HG02981 (cell line): ENCODE measurements at regions not wholly inside any gene's neighbourhood (a gene's known extent, or its start where the extent isn't known, plus 50 kb on each side); places are given as distances from the start of the nearest gene placed in this dataset.
"Not testable (repeated sequence)": the region's sequence is repeated elsewhere in the genome, so short reads cannot be mapped to it uniquely, and the experiment has no call there.

Source experiments
- ATAC-seq: cut with Tn5 transposase; IDR thresholded peaks from one replicate; pipeline ENCODE4 v1.9.1; 2021; ENCODE audit warnings: mild to moderate bottlenecking, moderate library complexity; ENCODE audit not compliant: unreplicated experiment

DNA sequence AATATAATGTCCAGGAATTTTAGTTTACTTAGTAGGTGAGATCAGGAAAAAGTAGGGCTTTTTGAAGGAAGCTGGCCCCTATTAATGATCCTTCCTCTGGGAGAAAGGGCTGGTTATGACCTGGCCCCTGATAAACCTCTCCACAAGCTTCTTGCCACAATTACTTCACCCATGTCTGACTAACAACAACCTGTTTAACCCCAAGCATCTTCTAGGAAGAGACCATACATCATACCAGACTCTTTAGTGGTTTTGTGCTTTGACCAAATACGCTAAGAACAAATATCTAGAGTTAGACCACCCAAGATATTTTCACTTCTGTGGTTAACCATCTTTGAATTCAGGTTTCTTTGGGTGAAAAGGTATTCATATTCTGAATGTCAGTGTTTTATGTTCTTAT, 174.0 kb upstream of the SLC27A6 start:
- ATAC-seq, result no peak

DNA sequence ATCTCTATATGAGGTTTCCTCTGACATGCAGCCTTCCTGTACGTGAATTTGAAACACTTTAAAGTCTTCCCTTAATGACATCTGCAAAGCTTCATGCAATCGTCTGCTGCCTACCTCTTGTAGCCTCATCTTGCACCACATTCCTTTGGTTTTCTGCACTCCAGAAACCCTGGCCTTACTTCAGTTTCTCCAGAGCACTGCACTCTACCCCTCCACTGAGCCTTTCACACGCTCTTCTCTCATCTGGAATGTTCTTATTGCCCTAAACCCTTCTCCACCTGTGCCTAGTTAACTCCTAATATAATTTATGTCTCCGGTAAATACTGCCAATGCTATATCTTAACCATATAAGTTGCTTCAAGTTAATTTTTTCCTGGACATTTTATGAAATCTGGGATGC, 168.8 kb upstream of the SLC27A6 start:
- no peak for ATAC-seq

DNA sequence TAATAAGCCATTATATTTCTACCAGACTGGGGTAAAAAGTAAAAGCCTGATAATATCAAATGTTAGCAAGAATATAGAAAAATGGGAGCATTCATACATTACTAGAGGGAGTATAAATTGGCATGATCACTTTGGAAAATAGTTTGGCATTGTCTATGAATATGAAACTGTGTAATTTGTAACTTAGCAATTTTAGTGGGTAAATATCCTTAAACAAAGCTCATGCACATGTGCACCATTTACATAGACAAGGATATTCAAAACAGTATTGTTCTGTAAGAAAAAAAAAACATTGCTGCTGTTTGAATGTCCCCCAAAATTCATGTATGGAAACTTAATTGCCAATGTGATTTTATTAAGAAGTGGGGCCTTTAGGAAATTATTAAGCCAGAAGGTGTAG, 166.4 kb upstream of the SLC27A6 start:
- ATAC-seq, result no peak

DNA sequence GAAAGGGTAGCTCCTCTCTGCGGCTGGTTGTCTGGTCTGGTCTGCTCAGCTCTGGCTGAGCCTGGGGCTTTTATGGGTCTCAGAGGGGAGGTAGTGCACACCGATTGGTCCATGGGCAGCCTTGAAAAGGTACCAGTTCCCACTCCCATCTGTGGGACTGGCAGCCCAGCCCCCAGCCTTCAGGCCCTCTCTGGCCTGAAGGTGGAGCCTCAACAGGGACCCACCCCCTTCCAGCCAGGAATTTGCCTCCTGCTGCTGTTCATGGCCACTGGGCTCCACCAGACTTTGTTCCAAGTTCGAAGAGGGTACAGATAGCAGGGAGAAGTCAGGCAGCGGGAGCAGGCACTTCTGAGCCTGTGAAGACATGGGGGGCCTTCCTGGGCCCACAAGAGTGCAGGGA, 165.3 kb upstream of the SLC27A6 start:
- no peak for ATAC-seq

DNA sequence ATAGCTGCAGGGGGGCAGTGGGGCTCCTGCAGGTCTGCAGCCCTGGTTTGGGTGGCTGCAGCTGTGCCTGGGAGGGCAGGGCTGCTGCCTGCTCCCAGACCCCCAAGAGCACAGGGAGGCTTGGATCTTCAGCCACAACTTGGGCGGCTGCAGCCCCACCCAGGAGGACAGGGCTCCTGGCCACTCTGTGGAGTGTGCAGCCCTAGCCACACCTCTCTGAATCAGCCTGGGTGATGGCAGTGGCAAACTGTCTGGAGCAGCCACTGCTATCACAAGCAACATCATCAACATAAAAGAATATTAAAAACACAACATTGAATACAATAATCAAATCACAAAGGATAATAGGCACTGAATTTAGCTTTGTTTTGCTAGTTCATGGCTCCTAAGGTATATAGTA, 164.9 kb upstream of the SLC27A6 start:
- ATAC-seq, result no peak

DNA sequence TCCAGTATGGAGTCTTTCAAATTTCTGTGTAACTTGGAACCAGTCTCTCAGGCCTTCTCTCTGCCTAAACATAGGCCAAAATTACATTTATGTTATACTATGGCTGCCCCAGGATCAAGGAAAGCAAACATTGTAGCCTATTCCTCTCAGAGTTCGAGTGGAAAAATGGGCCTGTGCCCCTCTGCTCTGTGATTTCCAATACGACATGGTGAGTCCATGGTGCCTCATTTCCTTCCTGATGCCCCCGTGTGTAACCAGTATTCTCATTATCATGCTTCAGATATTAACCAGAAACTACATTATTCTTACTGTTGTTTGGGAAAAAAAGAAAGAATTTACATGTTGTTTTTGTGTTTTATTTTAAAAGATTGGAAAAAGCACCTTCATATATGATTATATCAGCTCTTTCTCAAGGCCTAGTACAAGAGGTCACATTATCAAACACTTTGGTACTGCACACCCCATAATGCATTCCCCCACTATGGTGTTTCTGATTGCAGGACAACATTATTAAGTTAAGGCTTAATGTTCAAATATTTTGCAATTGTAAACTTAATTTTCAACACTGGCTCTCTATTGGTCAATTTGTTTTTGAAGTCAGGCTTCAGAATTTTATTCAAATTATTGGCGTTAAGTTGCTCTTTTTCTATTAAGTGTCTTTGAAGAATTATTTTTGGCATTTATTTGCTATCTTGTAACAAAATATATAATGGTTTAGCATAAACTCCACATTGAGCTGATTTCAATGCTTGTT, 151.8 kb upstream of the SLC27A6 start:
- ATAC-seq, result no peak

DNA sequence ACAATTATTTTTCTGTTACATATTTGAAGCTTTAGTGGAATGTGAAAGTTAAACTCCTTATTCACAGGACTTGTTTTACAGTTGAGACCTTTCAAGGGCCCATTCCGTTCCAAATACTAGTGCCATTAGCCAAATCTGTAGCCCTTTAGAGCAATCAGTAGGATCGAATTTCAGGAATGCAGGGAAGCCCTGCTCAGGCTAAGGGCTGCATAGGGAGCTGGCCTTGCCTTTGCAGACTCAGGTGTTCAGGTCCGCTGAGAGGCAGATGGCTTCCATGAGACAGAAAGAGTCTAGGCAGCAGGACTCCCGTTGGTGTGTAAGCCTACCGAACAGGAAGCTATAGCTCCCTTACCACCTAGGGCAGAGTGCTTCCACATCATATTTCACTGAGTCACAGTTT, 150.1 kb upstream of the SLC27A6 start:
- ATAC-seq, result no peak

DNA sequence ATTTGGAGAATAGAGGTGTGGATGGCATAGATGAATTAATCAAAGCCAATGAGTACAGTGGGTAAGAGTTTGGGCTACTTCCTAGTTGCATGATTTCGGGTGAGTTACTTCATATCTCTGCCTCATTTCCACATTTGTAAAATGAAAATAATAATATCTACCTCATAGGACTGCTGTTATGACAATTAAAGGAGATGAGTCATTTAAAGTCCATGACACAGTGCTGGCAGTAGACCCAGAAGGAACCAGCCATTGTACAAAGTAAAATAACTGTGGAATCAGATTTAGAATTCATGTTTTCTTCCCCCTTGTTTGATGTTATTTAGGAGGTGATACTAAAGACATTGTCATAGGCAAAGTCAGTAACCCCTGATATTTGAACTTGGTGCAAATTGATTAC, 139.5 kb upstream of the SLC27A6 start:
- ATAC-seq, result no peak

GRCh38 chr5:128826275-128826674, 139.0 kb upstream of the SLC27A6 start:
- ATAC-seq, result no peak

DNA sequence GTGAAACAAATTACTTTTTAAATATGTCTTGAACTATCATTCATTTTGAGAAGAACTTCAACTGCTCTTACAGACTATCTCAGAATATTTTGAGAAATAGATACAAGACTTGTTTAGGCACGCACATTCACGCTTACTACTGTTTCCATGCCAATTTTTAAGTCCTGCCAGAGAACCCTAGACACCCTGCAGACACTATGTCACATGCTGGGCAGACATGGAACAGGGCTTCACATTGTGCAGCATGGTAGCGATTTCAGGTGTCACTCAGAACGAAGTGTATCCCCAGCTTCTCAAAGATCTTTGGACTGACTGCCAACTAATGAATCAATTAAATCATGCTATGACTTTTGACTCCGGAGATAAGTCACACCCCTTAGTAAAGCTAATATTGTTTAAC, 128.7 kb upstream of the SLC27A6 start:
- no peak for ATAC-seq

GRCh38 chr5:128838623-128839022, 126.7 kb upstream of the SLC27A6 start:
- no peak for ATAC-seq

DNA sequence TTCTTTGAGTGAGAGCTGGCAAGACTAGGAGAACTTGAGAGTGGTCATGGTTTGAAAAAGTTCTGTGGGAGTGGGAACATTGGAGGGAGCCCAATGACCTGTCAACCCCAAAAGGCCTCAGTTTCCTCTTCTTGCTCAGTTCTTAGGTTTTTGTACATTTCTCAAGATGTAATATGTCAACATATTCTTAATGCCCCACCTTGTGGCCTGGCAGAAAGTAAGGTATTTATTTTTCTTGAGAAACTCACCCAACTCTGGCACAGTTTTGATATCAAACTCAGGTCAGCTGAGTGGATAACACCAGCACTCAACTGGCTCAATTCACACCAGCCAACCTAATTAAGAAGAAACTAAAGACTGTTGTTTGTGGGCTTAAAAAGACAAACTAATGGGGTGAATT, 123.0 kb upstream of the SLC27A6 start:
- no peak for ATAC-seq

GRCh38 chr5:128844354-128844923, 120.8 kb upstream of the SLC27A6 start:
- no peak for ATAC-seq

DNA sequence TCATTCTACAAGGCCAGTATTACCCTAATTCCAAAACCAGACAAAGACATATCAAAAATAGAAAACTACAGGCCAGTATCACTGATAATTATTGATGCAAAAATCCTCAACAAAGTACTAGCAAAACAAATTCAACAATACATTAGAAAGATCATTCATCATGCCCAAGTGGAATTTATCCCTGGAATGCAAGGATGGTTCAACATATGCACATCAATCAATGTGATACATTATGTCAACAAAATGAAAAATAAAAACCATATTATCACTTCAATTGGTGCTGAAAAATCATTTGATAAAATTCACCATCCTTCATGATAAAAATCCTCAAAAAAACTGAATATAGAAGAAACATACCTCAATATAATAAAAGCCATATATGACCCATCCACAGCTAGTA, 115.2 kb upstream of the SLC27A6 start:
- ATAC-seq, result no peak

- no peak for ATAC-seq
These were observed 110.4 kb upstream of the SLC27A6 start for GRCh38 chr5:128854931-128855330.

DNA sequence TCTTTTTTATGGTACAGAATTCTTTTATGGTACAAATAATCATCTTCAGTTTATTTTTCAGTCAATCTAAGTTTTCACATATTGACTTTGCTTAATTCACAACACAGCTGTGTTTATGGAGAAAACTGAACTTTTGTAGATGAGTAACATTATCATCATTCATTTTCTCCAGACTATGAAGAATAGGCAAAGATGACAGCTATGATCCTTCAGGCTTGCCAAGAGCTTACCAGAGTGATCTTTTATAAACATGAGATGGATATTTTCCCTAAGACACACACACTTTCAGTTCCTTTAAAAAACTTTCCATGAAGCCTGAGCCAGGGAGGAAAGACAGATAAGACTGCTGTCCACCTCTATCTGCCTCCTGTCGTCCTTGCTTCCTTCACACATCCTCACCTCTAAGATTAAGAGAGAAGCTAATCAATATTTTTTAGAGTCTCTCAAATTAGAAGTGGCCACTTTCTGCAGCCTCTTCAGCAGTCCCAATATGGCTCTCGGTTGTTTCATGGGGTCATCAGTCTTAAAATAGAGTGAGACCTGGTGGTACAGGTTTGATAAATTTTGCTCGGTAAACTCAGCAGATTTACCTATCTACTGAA, 108.1 kb upstream of the SLC27A6 start:
- no peak for ATAC-seq

GRCh38 chr5:128858995-128859394, 106.3 kb upstream of the SLC27A6 start:
- ATAC-seq, result no peak

DNA sequence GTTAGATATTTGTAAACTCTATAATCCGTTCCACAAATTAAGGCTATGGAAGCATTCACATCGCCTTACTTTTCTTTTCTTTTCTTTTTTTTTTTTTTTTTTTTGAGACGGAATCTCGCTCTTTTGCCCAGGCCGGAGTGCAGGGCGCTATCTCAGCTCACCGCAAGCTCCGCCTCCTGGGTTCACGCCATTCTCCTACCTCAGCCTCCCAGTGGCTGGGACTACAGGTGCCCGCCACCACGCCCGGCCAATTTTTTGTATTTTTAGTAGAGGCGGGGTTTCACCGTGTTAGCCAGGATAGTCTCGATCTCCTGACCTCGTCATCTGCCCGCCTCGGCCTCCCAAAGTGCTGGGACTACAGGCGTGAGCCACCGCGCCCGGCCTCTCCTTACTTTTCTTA, 104.1 kb upstream of the SLC27A6 start:
- ATAC-seq, result not testable (repeated sequence)

DNA sequence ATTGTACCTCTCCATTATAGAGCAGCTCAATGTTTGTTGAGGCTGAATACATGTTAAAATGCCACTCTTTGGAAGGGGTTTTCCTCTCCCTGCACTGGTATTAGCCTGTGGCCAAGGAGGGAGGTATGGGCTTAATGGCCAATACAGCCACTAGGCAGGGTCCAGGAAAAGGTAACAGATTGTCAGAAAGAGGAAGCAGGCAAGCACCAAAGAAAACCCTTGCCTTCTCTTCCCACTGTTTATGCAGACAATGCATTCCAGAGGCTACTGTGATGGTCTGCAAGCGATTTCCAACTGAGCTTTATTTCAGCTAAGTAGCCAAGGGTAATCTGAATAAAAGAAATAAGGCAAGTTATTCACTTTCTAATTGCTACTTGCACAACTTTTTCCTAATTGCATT, 95.3 kb upstream of the SLC27A6 start:
- no peak for ATAC-seq

DNA sequence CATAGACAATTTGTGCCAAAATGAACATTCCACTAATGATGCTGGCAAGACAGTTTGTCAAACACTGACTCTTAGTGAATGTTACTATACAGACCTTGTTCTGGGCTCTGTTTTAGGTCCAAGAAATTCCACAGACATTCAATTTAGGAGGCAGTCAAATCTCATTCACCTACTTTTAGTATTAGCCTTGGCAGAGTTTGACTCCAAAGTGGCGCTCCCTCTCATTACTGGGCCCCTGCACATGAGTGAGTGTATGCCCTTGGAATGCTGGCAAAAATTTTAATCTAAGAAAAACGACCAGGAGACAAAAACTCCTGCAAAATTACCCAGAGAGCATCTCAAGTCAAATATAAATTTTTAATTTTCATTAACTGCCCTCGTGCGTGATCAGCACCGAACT, 94.9 kb upstream of the SLC27A6 start:
- ATAC-seq, result no peak

- ATAC-seq, result no peak
These were observed 94.4 kb upstream of the SLC27A6 start for GRCh38 chr5:128870923-128871322.

DNA sequence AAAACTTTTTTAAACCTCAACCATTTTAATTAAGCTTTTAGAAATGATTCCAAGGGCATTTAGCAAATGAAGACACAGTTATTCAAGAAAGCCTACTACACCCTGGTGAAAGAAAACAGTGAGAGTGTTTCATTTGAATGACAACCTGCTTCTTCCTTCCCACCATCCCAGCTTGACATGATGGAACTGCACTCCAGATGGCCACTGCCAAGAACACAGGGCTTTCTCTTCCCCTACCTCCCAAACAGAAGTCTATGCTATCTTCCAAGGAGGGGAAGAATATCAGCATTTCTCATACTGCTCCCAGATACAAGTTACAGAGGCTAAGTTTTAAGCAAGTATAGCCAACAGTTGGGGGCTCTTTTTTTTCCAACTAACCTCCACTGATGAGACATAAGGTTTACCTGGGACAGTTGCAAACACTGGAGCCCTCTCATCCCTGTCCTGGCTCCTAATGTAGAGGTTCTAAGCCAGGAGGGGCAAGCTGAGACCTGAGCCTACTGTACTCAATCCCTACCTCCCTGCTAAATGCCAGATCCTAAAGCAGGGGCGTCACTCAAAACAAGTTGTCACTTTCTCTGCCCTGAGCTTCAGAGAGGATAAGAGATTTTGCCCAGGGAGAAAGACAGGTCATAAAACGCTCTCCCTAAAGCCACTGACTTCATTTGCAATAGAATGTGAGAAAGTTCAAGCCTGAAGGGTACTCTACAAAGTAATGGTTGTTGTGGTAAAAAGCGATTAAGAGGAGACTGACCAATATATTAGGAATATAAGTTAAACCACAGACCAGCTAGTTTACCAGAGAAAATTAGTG, 88.5 kb upstream of the SLC27A6 start:
- ATAC-seq, result no peak
